Type B pancreatic cell (in vitro differentiated cells): ENCODE measurements at regions not wholly inside any gene's neighbourhood (a gene's known extent, or its start where the extent isn't known, plus 50 kb on each side); places are given as distances from the start of the nearest gene placed in this dataset.

ENCODE experiments used
- DNase-seq: peaks from one replicate; pipeline ENCODE4 v3.0.0; 2021; ENCODE audit warnings: mixed read lengths; ENCODE audit not compliant: unreplicated experiment; ENCODE audit errors: extremely low spot score
- H3K27ac Mint-ChIP-seq: 2 replicates; pipeline ENCODE4 v1.8.0; 2021; ENCODE audit warnings: mild to moderate bottlenecking, mixed read lengths
- H3K27me3 Mint-ChIP-seq: 2 replicates; pipeline ENCODE4 v1.8.0; 2021; ENCODE audit warnings: mixed read lengths
- H3K36me3 Mint-ChIP-seq: 2 replicates; pipeline ENCODE4 v1.8.0; 2021; ENCODE audit warnings: mixed read lengths
- H3K4me1 Mint-ChIP-seq: one replicate; pipeline ENCODE4 v1.8.0; 2021; ENCODE audit warnings: mixed read lengths; ENCODE audit not compliant: unreplicated experiment
- H3K4me3 Mint-ChIP-seq: 2 replicates; pipeline ENCODE4 v1.8.0; 2021; ENCODE audit warnings: mild to moderate bottlenecking, mixed read lengths
- H3K9me3 Mint-ChIP-seq: 2 replicates; pipeline ENCODE4 v1.8.0; 2021; ENCODE audit warnings: mixed read lengths
- CTCF ChIP-seq: fragments of 200-600 bp; sonication (generic); conservative IDR thresholded peaks from 2 replicates; pipeline ENCODE4 v1.5.0; 2021; ENCODE audit warnings: antibody characterized with exemption, mild to moderate bottlenecking

GRCh38 chr11:79796704-79797103 lies 355.9 kb upstream of the TENM4 start:
- no peak for TF ChIP-seq CTCF
- no peaks in the 10 kb centered on the region for H3K9me3 Mint-ChIP-seq
- H3K4me1 Mint-ChIP-seq = no peaks in the 10 kb centered on the region
- H3K36me3 Mint-ChIP-seq = no peaks in the 10 kb centered on the region
- no peak for DNase-seq
- H3K4me3 Mint-ChIP-seq = no peak overlapping the region
- no peak overlapping the region for H3K27ac Mint-ChIP-seq
- peaks cover 7% of the 10 kb centered on the region for H3K27me3 Mint-ChIP-seq

GRCh38 chr11:79794484-79795393 lies 353.9 kb upstream of the TENM4 start:
- Mint-ChIP-seq H3K27ac (no peak overlapping the region), H3K4me3 (no peak overlapping the region), H3K4me1 (no peaks in the 10 kb centered on the region), H3K9me3 (no peaks in the 10 kb centered on the region), H3K27me3 (peaks cover 7% of the 10 kb centered on the region), H3K36me3 (no peaks in the 10 kb centered on the region)
- TF ChIP-seq CTCF = no peak
- no peak for DNase-seq

- H3K36me3 Mint-ChIP-seq = no peaks in the 10 kb centered on the region
- H3K9me3 Mint-ChIP-seq = no peaks in the 10 kb centered on the region
- H3K4me1 Mint-ChIP-seq = no peaks in the 10 kb centered on the region
- H3K27ac Mint-ChIP-seq = no peak overlapping the region
- TF ChIP-seq CTCF = no peak
- DNase-seq = no peak
- no peak overlapping the region for H3K4me3 Mint-ChIP-seq
- peaks cover 7% of the 10 kb centered on the region for H3K27me3 Mint-ChIP-seq
Measured at GRCh38 chr11:79794057-79794456, 353.2 kb upstream of the TENM4 start.

- Mint-ChIP-seq H3K27ac (no peak overlapping the region), H3K36me3 (no peaks in the 10 kb centered on the region), H3K4me1 (no peaks in the 10 kb centered on the region), H3K27me3 (no peaks in the 10 kb centered on the region), H3K9me3 (no peaks in the 10 kb centered on the region), H3K4me3 (no peak overlapping the region)
- DNase-seq = no peak
- TF ChIP-seq CTCF = no peak
Measured at GRCh38 chr11:79786961-79787360, 346.1 kb upstream of the TENM4 start.

GRCh38 chr11:79783833-79784232 lies 343.0 kb upstream of the TENM4 start:
- Mint-ChIP-seq H3K27me3 (no peaks in the 10 kb centered on the region), H3K9me3 (no peaks in the 10 kb centered on the region), H3K4me3 (no peak overlapping the region), H3K4me1 (no peaks in the 10 kb centered on the region), H3K36me3 (no peaks in the 10 kb centered on the region), H3K27ac (no peak overlapping the region)
- no peak for TF ChIP-seq CTCF
- no peak for DNase-seq
